ENCODE measurements at regions not wholly inside any gene's neighbourhood (a gene's known extent, or its start where the extent isn't known, plus 50 kb on each side); places are given as distances from the start of the nearest gene placed in this dataset.

- TF ChIP-seq CTCF (IDR thresholded peaks at IDR 0.05; ENCODE audit: low read depth, low read length, missing input control) (no peak), RXRA (IDR thresholded peaks at IDR 0.05) (no peak), RAD21 (IDR thresholded peaks at IDR 0.05) (no peak), TAF1 (conservative IDR thresholded peaks at IDR 0.05) (no peak), MAX (IDR thresholded peaks at IDR 0.05) (no peak)
Measured at GRCh38 chr3:191543897-191544296, 82.9 kb downstream of the PYDC2 start.

Data from liver (tissue), 3 donors.